OCI-LY3 (cell line): ENCODE measurements at regions not wholly inside any gene's neighbourhood (a gene's known extent, or its start where the extent isn't known, plus 50 kb on each side); places are given as distances from the start of the nearest gene placed in this dataset.

Experiments used
- CTCF ChIP-seq: fragments of 200-600, 300-600 bp; sonication (generic); IDR thresholded peaks from 2 replicates; pipeline ENCODE4 v1.5.1; 2014; ENCODE audit warnings: antibody characterized with exemption, low read length, low read depth
- EZH2phosphoT487 ChIP-seq: fragments of 200-600 bp; shearing (Covaris generic); IDR thresholded peaks from 2 replicates; pipeline ENCODE4 v1.6.1; 2018; ENCODE audit warnings: antibody characterized with exemption, mixed run types, low read depth

- no peak for TF ChIP-seq CTCF
- no peak for TF ChIP-seq EZH2phosphoT487
Observed at GRCh38 chr16:66167564-66168291, 198.8 kb upstream of the CDH5 start.
